SK-N-MC (cell line): ENCODE measurements at regions not wholly inside any gene's neighbourhood (a gene's known extent, or its start where the extent isn't known, plus 50 kb on each side); places are given as distances from the start of the nearest gene placed in this dataset.

ENCODE experiments used
- EZH2 ChIP-seq: fragments of 200-600 bp; sonication (generic); IDR thresholded peaks from one replicate; pipeline ENCODE4 v1.6.1; 2017; ENCODE audit warnings: antibody characterized with exemption
- POLR2AphosphoS5 ChIP-seq: IDR thresholded peaks from 2 replicates; pipeline ENCODE4 v1.6.1; 2012; ENCODE audit warnings: mild to moderate bottlenecking, low read depth, low read length, borderline replicate concordance

- no peak for TF ChIP-seq EZH2
- no peak for TF ChIP-seq POLR2AphosphoS5
These were observed 113.0 kb downstream of the TMEM30B start for GRCh38 chr14:61168141-61168540.
